ENCODE measurements at regions not wholly inside any gene's neighbourhood (a gene's known extent, or its start where the extent isn't known, plus 50 kb on each side); places are given as distances from the start of the nearest gene placed in this dataset.

DNA sequence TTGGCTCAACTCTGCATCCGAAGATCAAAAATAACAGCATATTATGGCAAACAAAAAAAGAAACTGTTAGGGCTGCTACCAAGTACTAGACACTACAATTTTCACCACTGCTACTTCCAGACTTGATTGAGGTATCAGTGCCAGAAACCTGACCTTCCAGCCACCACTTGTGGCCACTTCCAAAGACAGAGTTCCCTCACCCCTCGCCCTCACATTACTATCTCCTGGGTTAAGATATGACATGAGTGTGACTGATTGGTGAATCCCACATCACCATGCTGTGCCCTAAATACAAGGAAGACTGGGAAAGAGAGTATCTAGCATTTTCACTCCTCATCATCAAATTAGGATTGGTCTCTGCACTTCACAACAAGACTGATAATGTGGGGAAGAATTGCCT, 296.1 kb upstream of the NT5C1B start:
- intact Hi-C loops (cut with DNase I) = no loop called here
- H3K27me3 ChIP-seq = no peaks in the 10 kb centered on the region
- WGBS, 3 donors = 65 to 84% (median 78%) methylated on average over 2 of the region's 2 CpGs
- no peaks in the 10 kb centered on the region for H3K4me1 ChIP-seq (ENCODE audit: insufficient read depth)
- no peak for TF ChIP-seq EP300 (IDR thresholded peaks at IDR 0.05)
- TF ChIP-seq, protein P1, sequence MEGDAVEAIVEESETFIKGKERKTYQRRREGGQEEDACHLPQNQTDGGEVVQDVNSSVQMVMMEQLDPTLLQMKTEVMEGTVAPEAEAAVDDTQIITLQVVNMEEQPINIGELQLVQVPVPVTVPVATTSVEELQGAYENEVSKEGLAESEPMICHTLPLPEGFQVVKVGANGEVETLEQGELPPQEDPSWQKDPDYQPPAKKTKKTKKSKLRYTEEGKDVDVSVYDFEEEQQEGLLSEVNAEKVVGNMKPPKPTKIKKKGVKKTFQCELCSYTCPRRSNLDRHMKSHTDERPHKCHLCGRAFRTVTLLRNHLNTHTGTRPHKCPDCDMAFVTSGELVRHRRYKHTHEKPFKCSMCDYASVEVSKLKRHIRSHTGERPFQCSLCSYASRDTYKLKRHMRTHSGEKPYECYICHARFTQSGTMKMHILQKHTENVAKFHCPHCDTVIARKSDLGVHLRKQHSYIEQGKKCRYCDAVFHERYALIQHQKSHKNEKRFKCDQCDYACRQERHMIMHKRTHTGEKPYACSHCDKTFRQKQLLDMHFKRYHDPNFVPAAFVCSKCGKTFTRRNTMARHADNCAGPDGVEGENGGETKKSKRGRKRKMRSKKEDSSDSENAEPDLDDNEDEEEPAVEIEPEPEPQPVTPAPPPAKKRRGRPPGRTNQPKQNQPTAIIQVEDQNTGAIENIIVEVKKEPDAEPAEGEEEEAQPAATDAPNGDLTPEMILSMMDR (IDR thresholded peaks at IDR 0.05) = no peak
- TF ChIP-seq POLR2A (IDR thresholded peaks at IDR 0.05) = no peak
- no peaks in the 10 kb centered on the region for H3K36me3 ChIP-seq
- no peak overlapping the region for H3K27ac ChIP-seq
- no peaks in the 10 kb centered on the region for H3K9me3 ChIP-seq
- no peak overlapping the region for H3K4me3 ChIP-seq
- DNase-seq = no peak

DNA sequence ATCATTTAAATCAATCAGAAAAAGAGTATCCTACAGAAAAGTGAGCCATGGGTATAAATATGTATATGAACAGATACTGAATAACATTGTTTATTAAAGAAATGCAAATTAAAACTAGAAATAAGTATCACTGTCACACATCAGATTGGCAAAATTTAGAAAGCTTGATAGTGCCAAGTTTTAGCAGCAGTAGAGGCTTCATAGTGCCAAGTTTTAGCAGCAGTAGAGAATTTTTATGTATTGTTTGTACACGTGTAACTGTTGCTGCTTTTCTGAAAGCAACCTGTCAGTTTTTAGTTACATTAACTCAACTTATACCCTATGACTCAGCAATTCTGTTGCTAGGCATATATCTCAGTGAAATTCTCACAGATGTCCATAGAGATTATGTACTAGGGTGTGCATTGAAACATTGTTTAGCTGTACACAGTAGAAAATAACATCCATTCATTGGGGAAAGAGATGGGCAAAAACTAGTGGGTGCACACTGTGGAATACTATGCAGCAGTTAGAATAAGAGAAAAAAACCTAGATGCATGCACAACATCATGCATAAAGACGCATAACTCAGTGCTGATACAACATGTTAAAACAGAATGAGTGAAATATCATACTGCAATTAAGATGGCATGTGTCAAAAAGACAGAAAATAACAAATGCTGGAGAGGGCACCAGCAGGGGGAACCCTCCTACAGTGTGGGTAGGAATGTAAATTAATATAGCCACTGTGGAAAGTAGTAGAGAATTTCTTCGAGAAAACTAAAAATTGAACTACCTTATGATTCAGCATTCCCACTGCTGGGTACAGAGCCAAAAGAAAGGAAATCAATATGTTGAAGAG, 294.5 kb upstream of the NT5C1B start:
- no peaks in the 10 kb centered on the region for H3K27me3 ChIP-seq
- intact Hi-C loops (cut with DNase I) = no loop called here
- no peaks in the 10 kb centered on the region for H3K9me3 ChIP-seq
- no peak overlapping the region for H3K4me3 ChIP-seq
- no peak for DNase-seq
- 72% methylated on average over 3 of the region's 3 CpGs for WGBS, 3 donors
- no peaks in the 10 kb centered on the region for H3K36me3 ChIP-seq
- H3K4me1 ChIP-seq (ENCODE audit: insufficient read depth) = no peaks in the 10 kb centered on the region
- H3K27ac ChIP-seq = no peak overlapping the region
- TF ChIP-seq, protein P1 (IDR thresholded peaks at IDR 0.05) = no peak
- TF ChIP-seq POLR2A (IDR thresholded peaks at IDR 0.05) (no peak), EP300 (IDR thresholded peaks at IDR 0.05) (no peak)

DNA sequence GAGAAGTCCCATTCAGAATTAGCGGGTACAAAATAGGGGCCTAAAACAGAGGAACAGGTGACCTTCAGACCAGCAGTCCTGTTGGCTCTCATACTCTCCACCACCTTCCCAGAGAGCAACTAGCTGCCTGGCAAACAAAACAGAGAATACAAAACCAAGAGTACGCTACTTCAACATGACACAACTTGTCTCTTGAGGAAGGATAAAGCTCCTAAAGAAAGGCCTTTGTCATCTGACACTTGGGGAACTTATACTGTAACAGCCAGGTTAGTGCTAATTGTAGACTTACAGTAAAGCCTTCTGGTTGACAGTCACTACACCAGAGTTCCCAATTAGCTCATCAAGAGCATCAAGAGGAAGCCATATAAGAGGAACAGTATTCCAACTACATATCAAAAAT, 282.1 kb upstream of the NT5C1B start:
- no peaks in the 10 kb centered on the region for H3K4me1 ChIP-seq (ENCODE audit: insufficient read depth)
- intact Hi-C loops (cut with DNase I) = no loop called here
- no peak for DNase-seq
- H3K9me3 ChIP-seq = no peaks in the 10 kb centered on the region
- H3K36me3 ChIP-seq = no peaks in the 10 kb centered on the region
- 97 to 100% (median 98%) methylated on average over 2 of the region's 2 CpGs for WGBS, 3 donors
- H3K27me3 ChIP-seq = no peaks in the 10 kb centered on the region
- TF ChIP-seq POLR2A (IDR thresholded peaks at IDR 0.05) (no peak), EP300 (IDR thresholded peaks at IDR 0.05) (no peak)
- TF ChIP-seq, protein P1 (IDR thresholded peaks at IDR 0.05) = no peak
- no peak overlapping the region for H3K27ac ChIP-seq
- H3K4me3 ChIP-seq = no peak overlapping the region

DNA sequence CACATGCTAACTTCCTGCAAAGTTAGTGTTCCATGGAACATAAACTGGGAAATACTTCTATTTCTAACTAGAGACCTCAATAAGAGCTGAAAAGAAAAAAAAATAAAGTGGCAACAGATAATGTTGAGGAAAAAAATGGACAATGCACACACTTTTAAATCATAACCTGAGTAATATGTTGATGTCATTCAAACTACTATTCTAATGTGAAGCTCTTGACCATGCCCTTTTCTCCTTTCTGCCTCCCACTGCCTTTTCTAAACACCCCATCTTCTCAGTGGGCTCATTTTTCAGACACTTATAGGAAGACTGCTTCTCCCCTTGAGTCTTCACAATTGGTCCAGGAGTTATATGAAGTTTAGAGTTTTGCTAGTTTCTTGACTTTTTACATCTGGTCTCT, 280.9 kb upstream of the NT5C1B start:
- H3K27me3 ChIP-seq = no peaks in the 10 kb centered on the region
- no peaks in the 10 kb centered on the region for H3K36me3 ChIP-seq
- no peak for DNase-seq
- no peak overlapping the region for H3K27ac ChIP-seq
- intact Hi-C loops (cut with DNase I) = no loop called here
- H3K4me3 ChIP-seq = no peak overlapping the region
- no peak for TF ChIP-seq EP300 (IDR thresholded peaks at IDR 0.05)
- TF ChIP-seq, protein P1 (IDR thresholded peaks at IDR 0.05) = no peak
- TF ChIP-seq POLR2A (IDR thresholded peaks at IDR 0.05) = no peak
- no peaks in the 10 kb centered on the region for H3K4me1 ChIP-seq (ENCODE audit: insufficient read depth)
- H3K9me3 ChIP-seq = no peaks in the 10 kb centered on the region

Data from ovary (tissue), 7 donors.